ENCODE measurements at regions not wholly inside any gene's neighbourhood (a gene's known extent, or its start where the extent isn't known, plus 50 kb on each side); places are given as distances from the start of the nearest gene placed in this dataset.

- no peak for DNase-seq (ENCODE audit: low read depth)
These were observed 126.6 kb upstream of the LRIG3 start for GRCh38 chr12:59046763-59047534.

GRCh38 chr12:59044791-59045190 is 124.5 kb upstream of the LRIG3 start:
- no peak for DNase-seq (ENCODE audit: low read depth)

GRCh38 chr12:59041241-59042121 is 121.2 kb upstream of the LRIG3 start:
- DNase-seq (ENCODE audit: low read depth): peak; percentile 76

GRCh38 chr12:59040656-59041055 is 120.4 kb upstream of the LRIG3 start:
- DNase-seq (ENCODE audit: low read depth): peak; percentile 57

GRCh38 chr12:59040043-59040442 is 119.7 kb upstream of the LRIG3 start:
- no peak for DNase-seq (ENCODE audit: low read depth)

- DNase-seq (ENCODE audit: low read depth): no peak
These were observed 118.7 kb upstream of the LRIG3 start for GRCh38 chr12:59039005-59039404.

- DNase-seq (ENCODE audit: low read depth): peak; percentile 78
These were observed 116.9 kb upstream of the LRIG3 start for GRCh38 chr12:59036973-59037762.

- no peak for DNase-seq (ENCODE audit: low read depth)
These were observed 116.0 kb upstream of the LRIG3 start for GRCh38 chr12:59036347-59036746.

GRCh38 chr12:59031313-59031712 is 111.0 kb upstream of the LRIG3 start:
- DNase-seq (ENCODE audit: low read depth): no peak

- DNase-seq (ENCODE audit: low read depth): no peak
These were observed 110.1 kb upstream of the LRIG3 start for GRCh38 chr12:59030415-59030814.

GRCh38 chr12:59027199-59027598 is 106.9 kb upstream of the LRIG3 start:
- DNase-seq (ENCODE audit: low read depth): no peak

GRCh38 chr12:59023861-59024424 is 103.6 kb upstream of the LRIG3 start:
- DNase-seq (ENCODE audit: low read depth): no peak

- DNase-seq (ENCODE audit: low read depth): no peak
These were observed 100.0 kb upstream of the LRIG3 start for GRCh38 chr12:59020073-59020946.

GRCh38 chr12:59014885-59015284 is 94.6 kb upstream of the LRIG3 start:
- DNase-seq (ENCODE audit: low read depth): no peak

GRCh38 chr12:59010941-59011340 is 90.6 kb upstream of the LRIG3 start:
- DNase-seq (ENCODE audit: low read depth): no peak

- DNase-seq (ENCODE audit: low read depth): no peak
These were observed 89.8 kb upstream of the LRIG3 start for GRCh38 chr12:59010118-59010517.

GRCh38 chr12:59007620-59008019 is 87.3 kb upstream of the LRIG3 start:
- no peak for DNase-seq (ENCODE audit: low read depth)

- peak; percentile 58 for DNase-seq (ENCODE audit: low read depth)
These were observed 85.1 kb upstream of the LRIG3 start for GRCh38 chr12:59005193-59005955.

- peak; percentile 0 for DNase-seq (ENCODE audit: low read depth)
These were observed 84.2 kb upstream of the LRIG3 start for GRCh38 chr12:59004456-59004855.

Data from RPMI7951 (cell line).